H1 (cell line): ENCODE measurements at regions not wholly inside any gene's neighbourhood (a gene's known extent, or its start where the extent isn't known, plus 50 kb on each side); places are given as distances from the start of the nearest gene placed in this dataset.

Experiments
- CTCF ChIA-PET: fragments of 300-600 bp; sonication (Branson Sonifier 250); formaldehyde crosslinking; loops from one replicate; lab custom pipeline; 2021; ENCODE audit not compliant: partially characterized antibody; lab: Charles Lee
- POLR2A ChIA-PET: fragments of 300-600 bp; sonication (Branson Sonifier 250); formaldehyde crosslinking; loops from one replicate; lab custom pipeline; 2021; ENCODE audit warnings: inconsistent platforms; ENCODE audit not compliant: partially characterized antibody; lab: Charles Lee
- DNase-seq, 2 experiments: peaks; one replicate each; pipeline versions ENCODE4 v3.0.0 to v3.0.0-alpha.2; 2010 to 2022; ENCODE audit warnings: low spot score in 2 of 2, low read depth in 1 of 2, mixed read lengths in 1 of 2
- FAIRE-seq: peaks from 2 replicates; lab custom pipeline; 2011; peaks lifted over from hg19 to GRCh38; lab: Jason Lieb, UNC
- H2AFZ ChIP-seq: 2 replicates; pipeline ENCODE4 v1.8.1; 2012; ENCODE audit warnings: low read length, inconsistent platforms
- H2AK5ac ChIP-seq: 2 replicates; pipeline ENCODE4 v1.6.1; 2013; ENCODE audit warnings: low read depth, low read length
- H2BK120ac ChIP-seq: replicated peaks from 2 replicates; pipeline ENCODE3; 2013; ENCODE audit warnings: low read depth, low read length, inconsistent platforms
- H2BK12ac ChIP-seq: 2 replicates; pipeline ENCODE4 v1.6.1; 2013; ENCODE audit warnings: low read depth, low read length
- H2BK15ac ChIP-seq: 2 replicates; pipeline ENCODE4 v1.6.1; 2013; ENCODE audit warnings: low read length
- H2BK20ac ChIP-seq: 2 replicates; pipeline ENCODE4 v1.6.1; 2013; ENCODE audit warnings: low read length
- H2BK5ac ChIP-seq: 2 replicates; pipeline ENCODE4 v1.6.1; 2013; ENCODE audit warnings: low read depth, low read length
- H3K14ac ChIP-seq: 2 replicates; pipeline ENCODE4 v1.6.1; 2013; ENCODE audit warnings: inconsistent platforms; ENCODE audit not compliant: insufficient read length
- H3K18ac ChIP-seq: 2 replicates; pipeline ENCODE4 v1.6.1; 2013; ENCODE audit warnings: low read length; ENCODE audit errors: extremely low read depth
- H3K23ac ChIP-seq: 2 replicates; pipeline ENCODE4 v1.6.1; 2013; ENCODE audit warnings: inconsistent platforms; ENCODE audit not compliant: insufficient read length
- H3K23me2 ChIP-seq: 2 replicates; pipeline ENCODE4 v1.6.1; 2013; ENCODE audit warnings: low read depth, low read length
- H3K27ac ChIP-seq: 2 replicates; pipeline ENCODE4 v1.6.1; 2011; ENCODE audit warnings: low read depth, low read length, inconsistent platforms
- H3K27me3 ChIP-seq, 4 experiments: replicated peaks in 1 of 4; 1 replicate in 1 of 4; 2 replicates in 3 of 4; pipeline versions ENCODE4 v1.6.1 to v1.8.1; 2011 to 2013; ENCODE audit warnings: low read length in 3 of 4, mild to moderate bottlenecking in 3 of 4, inconsistent platforms in 2 of 4, mixed read lengths in 2 of 4, moderate library complexity in 1 of 4; ENCODE audit not compliant: control insufficient read depth in 3 of 4, insufficient read depth in 3 of 4; ENCODE audit errors: extremely low read depth in 1 of 4
- H3K36me3 ChIP-seq, 4 experiments: 2 replicates each; pipeline versions ENCODE4 v1.6.1 to v1.8.1; 2011 to 2013; ENCODE audit warnings: mild to moderate bottlenecking in 4 of 4, low read length in 3 of 4, moderate library complexity in 2 of 4, control low read depth in 1 of 4, inconsistent platforms in 1 of 4; ENCODE audit not compliant: insufficient read depth in 4 of 4, control insufficient read depth in 2 of 4
- H3K4ac ChIP-seq: replicated peaks from 2 replicates; pipeline ENCODE3; 2013; ENCODE audit warnings: low read length, low read depth, mixed read lengths, inconsistent platforms; ENCODE audit not compliant: insufficient read length
- H3K4me1 ChIP-seq, 4 experiments: replicated peaks in 1 of 4; 1 replicate in 1 of 4; 2 replicates in 3 of 4; pipeline versions ENCODE4 v1.6.1 to v1.8.1; 2011 to 2013; ENCODE audit warnings: low read length in 3 of 4, inconsistent platforms in 2 of 4, mixed read lengths in 1 of 4; ENCODE audit not compliant: insufficient read depth in 4 of 4, control insufficient read depth in 3 of 4
- H3K4me2 ChIP-seq, 2 experiments: 2 replicates each; pipeline versions ENCODE4 v1.6.1 to v1.8.1; 2011 to 2013; ENCODE audit warnings: low read depth in 2 of 2, low read length in 2 of 2, control low read depth in 1 of 2, inconsistent platforms in 1 of 2, mild to moderate bottlenecking in 1 of 2; ENCODE audit not compliant: insufficient read depth in 1 of 2
- H3K4me3 ChIP-seq, 4 experiments: fragments of 200-600, 300-600 bp in 1 of 4; sonication (generic), shearing (Covaris generic), sonication (Bioruptor Twin) in 1 of 4; 2 replicates each; pipeline versions ENCODE4 v1.5.1 to v1.8.1; 2011 to 2016; ENCODE audit warnings: low read length in 4 of 4, low read depth in 3 of 4, control low read depth in 2 of 4, inconsistent platforms in 2 of 4, mild to moderate bottlenecking in 2 of 4, mixed read lengths in 1 of 4, moderate library complexity in 1 of 4; ENCODE audit not compliant: insufficient read depth in 2 of 4; ENCODE audit errors: extremely low read depth in 1 of 4
- H3K56ac ChIP-seq: replicated peaks from 2 replicates; pipeline ENCODE3; 2013; ENCODE audit warnings: low read depth, mild to moderate bottlenecking, mixed read lengths, low read length, inconsistent platforms; ENCODE audit not compliant: insufficient read length
- H3K79me1 ChIP-seq: 2 replicates; pipeline ENCODE4 v1.6.1; 2013; ENCODE audit warnings: low read depth, low read length, control low read depth
- H3K79me2 ChIP-seq, 2 experiments: 2 replicates each; pipeline versions ENCODE4 v1.6.1 to v1.8.1; 2012 to 2013; ENCODE audit warnings: low read length in 2 of 2, mild to moderate bottlenecking in 2 of 2, inconsistent platforms in 1 of 2; ENCODE audit not compliant: insufficient read depth in 2 of 2, control insufficient read depth in 1 of 2
- H3K9ac ChIP-seq, 4 experiments: replicated peaks in 1 of 4; 1 replicate in 1 of 4; 2 replicates in 3 of 4; pipeline versions ENCODE4 v1.6.1 to v1.8.1; 2011 to 2013; ENCODE audit warnings: low read depth in 3 of 4, low read length in 3 of 4, control low read depth in 2 of 4, mild to moderate bottlenecking in 2 of 4, moderate library complexity in 2 of 4, inconsistent platforms in 1 of 4; ENCODE audit errors: extremely low read depth in 1 of 4
- H3K9me3 ChIP-seq, 2 experiments: 2 replicates each; pipeline versions ENCODE4 v1.6.1 to v1.8.1; 2012 to 2013; ENCODE audit warnings: mild to moderate bottlenecking in 2 of 2, moderate library complexity in 2 of 2, control low read depth in 1 of 2, inconsistent platforms in 1 of 2, low read depth in 1 of 2, low read length in 1 of 2, mixed read lengths in 1 of 2; ENCODE audit not compliant: insufficient read depth in 2 of 2
- H4K20me1 ChIP-seq, 2 experiments: replicated peaks in 1 of 2; 2 replicates each; pipeline versions ENCODE3 to v1.8.1; 2011 to 2013; ENCODE audit warnings: inconsistent platforms in 2 of 2, low read length in 2 of 2, mild to moderate bottlenecking in 1 of 2; ENCODE audit not compliant: insufficient read depth in 2 of 2, control insufficient read depth in 1 of 2
- H4K5ac ChIP-seq: 2 replicates; pipeline ENCODE4 v1.6.1; 2013; ENCODE audit warnings: low read length, low read depth, mixed read lengths, inconsistent platforms; ENCODE audit not compliant: insufficient read length
- H4K8ac ChIP-seq: 2 replicates; pipeline ENCODE4 v1.8.0; 2013; ENCODE audit warnings: mild to moderate bottlenecking, moderate library complexity, low read length, inconsistent platforms; ENCODE audit not compliant: insufficient read depth; ENCODE audit errors: extremely low read depth
- H4K91ac ChIP-seq: replicated peaks from 2 replicates; pipeline ENCODE3; 2013; ENCODE audit warnings: low read length, mixed read lengths, inconsistent platforms; ENCODE audit not compliant: insufficient read length
- HDAC6 ChIP-seq: IDR thresholded peaks from one replicate; pipeline ENCODE4 v1.7.1; 2012; ENCODE audit warnings: low read depth, mild to moderate bottlenecking, inconsistent platforms, low read length, moderate library complexity
- RAD21 ChIP-seq, 2 experiments: IDR thresholded peaks in 1 of 2; conservative IDR thresholded peaks in 1 of 2; 2 replicates each; pipeline ENCODE4 v1.6.1; 2011; ENCODE audit warnings: low read depth in 2 of 2, low read length in 2 of 2, improper control_type of control experiment in 1 of 2, inconsistent platforms in 1 of 2, mild to moderate bottlenecking in 1 of 2, moderate library complexity in 1 of 2
- RFX5 ChIP-seq: IDR thresholded peaks from 2 replicates; pipeline ENCODE4 v1.6.1; 2011; ENCODE audit warnings: low read depth, low read length, improper control_type of control experiment, borderline replicate concordance
- SIRT6 ChIP-seq: IDR thresholded peaks from one replicate; pipeline ENCODE4 v1.7.1; 2012; ENCODE audit warnings: low read length, inconsistent platforms
- WGBS, 2 experiments: shearing (Covaris generic) in 1 of 2; methylation state at CpG; one replicate each; pipeline versions ENCODE4 v1.1.6 to v1.1.7; 2013 to 2015; ENCODE audit warnings: low lambda C conversion rate in 2 of 2, mixed read lengths in 2 of 2, inconsistent platforms in 1 of 2, low coverage in 1 of 2, missing lambda C conversion rate in 1 of 2; ENCODE audit not compliant: insufficient replicate concordance in 2 of 2, insufficient coverage in 1 of 2, insufficient read length in 1 of 2; ENCODE audit errors: extremely low coverage in 1 of 2, missing lambda C conversion rate in 1 of 2; 5-methylcytosine and 5-hydroxymethylcytosine counted together
- TF ChIP-seq, protein P1 (sequence below), 3 experiments: IDR thresholded peaks; 1 replicate in 2 of 3; 2 replicates in 1 of 3; pipeline versions ENCODE4 v1.5.1 to v1.6.1; 2011; ENCODE audit warnings: low read length in 3 of 3, mild to moderate bottlenecking in 3 of 3, inconsistent platforms in 2 of 3, low read depth in 1 of 3, moderate library complexity in 1 of 3; ENCODE audit not compliant: insufficient read depth in 1 of 3; ENCODE audit errors: control extremely low read depth in 1 of 3

DNA sequence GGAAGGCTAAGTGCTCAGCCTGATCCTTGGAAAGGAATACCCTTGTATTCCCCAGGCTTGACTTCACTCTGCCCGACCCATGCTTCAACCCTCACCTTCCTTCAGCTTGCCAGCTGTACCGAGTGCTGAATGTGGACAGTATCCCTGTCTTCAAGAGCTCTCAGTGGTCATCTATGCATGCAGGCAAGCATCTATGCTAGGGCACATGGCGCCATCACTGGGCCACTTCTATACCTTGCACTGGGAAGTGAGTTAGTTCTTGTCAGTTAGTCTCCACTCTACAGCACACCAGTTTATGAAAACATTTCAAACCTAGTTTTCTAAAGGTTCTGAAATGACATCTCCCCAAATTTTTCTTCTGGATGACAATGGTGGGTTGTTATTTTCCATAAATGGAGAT lies 82.0 kb upstream of the MYRIP start:
- POLR2A ChIA-PET, result no interaction called here
- Histone ChIP-seq H2BK20ac (no peak overlapping the region), H4K91ac (no peak overlapping the region), H2BK5ac (no peak overlapping the region), H2AFZ (peak overlapping the region; percentile 76; the same call in 1 of the 2 replicates), H3K56ac (no peak overlapping the region), H3K4ac (no peak overlapping the region), H3K79me1 (no peaks in the 10 kb centered on the region), H3K18ac (no peak overlapping the region), H2BK120ac (no peak overlapping the region), H3K4me3 (no peak overlapping the region), H3K36me3 (no peaks in the 10 kb centered on the region), H3K9me3 (no peaks in the 10 kb centered on the region), H3K27ac (no peak overlapping the region), H2BK15ac (no peak overlapping the region), H3K4me1 (no peaks in the 10 kb centered on the region), H3K23ac (no peak overlapping the region), H3K4me2 (no peak overlapping the region), H4K5ac (no peak overlapping the region), H2BK12ac (no peak overlapping the region), H3K79me2 (no peaks in the 10 kb centered on the region), H4K20me1 (no peaks in the 10 kb centered on the region), H4K8ac (no peak overlapping the region), H3K14ac (no peak overlapping the region), H3K23me2 (no peaks in the 10 kb centered on the region; the same call in 1 of the 2 replicates), H2AK5ac (no peak overlapping the region), H3K9ac (no peak overlapping the region), H3K27me3 (no peaks in the 10 kb centered on the region)
- DNase-seq (no peak), FAIRE-seq (peak; percentile 13)
- WGBS, 2 experiments, result 73% methylated on average over 3 of the region's 3 CpGs; no CpG with 5 or more reads in 1 of the 2 experiments
- TF ChIP-seq HDAC6 (no peak), SIRT6 (no peak), RFX5 (no peak), RAD21 (IDR thresholded peaks at IDR 0.05 in 1 of 2, conservative IDR thresholded peaks at IDR 0.05 in 1 of 2; ENCODE audit: low read depth in 2 of 2, low read length in 2 of 2) (peak; percentile 79 to 83)
- TF ChIP-seq, protein P1, sequence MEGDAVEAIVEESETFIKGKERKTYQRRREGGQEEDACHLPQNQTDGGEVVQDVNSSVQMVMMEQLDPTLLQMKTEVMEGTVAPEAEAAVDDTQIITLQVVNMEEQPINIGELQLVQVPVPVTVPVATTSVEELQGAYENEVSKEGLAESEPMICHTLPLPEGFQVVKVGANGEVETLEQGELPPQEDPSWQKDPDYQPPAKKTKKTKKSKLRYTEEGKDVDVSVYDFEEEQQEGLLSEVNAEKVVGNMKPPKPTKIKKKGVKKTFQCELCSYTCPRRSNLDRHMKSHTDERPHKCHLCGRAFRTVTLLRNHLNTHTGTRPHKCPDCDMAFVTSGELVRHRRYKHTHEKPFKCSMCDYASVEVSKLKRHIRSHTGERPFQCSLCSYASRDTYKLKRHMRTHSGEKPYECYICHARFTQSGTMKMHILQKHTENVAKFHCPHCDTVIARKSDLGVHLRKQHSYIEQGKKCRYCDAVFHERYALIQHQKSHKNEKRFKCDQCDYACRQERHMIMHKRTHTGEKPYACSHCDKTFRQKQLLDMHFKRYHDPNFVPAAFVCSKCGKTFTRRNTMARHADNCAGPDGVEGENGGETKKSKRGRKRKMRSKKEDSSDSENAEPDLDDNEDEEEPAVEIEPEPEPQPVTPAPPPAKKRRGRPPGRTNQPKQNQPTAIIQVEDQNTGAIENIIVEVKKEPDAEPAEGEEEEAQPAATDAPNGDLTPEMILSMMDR (IDR thresholded peaks at IDR 0.05; ENCODE audit: control extremely low read depth in 1 of 3, insufficient read depth in 1 of 3, low read depth in 1 of 3, low read length in 3 of 3), result peak; percentile 50 to 72 (median 55)
- CTCF ChIA-PET, result interaction anchor here (0.5 to 5.5 kb wide), 16 partner anchors 11 to 453 kb away, joined by 3 to 21 read pairs (median 4); no protein-coding TSS in a partner anchor
